ENCODE measurements at regions not wholly inside any gene's neighbourhood (a gene's known extent, or its start where the extent isn't known, plus 50 kb on each side); places are given as distances from the start of the nearest gene placed in this dataset.

DNA sequence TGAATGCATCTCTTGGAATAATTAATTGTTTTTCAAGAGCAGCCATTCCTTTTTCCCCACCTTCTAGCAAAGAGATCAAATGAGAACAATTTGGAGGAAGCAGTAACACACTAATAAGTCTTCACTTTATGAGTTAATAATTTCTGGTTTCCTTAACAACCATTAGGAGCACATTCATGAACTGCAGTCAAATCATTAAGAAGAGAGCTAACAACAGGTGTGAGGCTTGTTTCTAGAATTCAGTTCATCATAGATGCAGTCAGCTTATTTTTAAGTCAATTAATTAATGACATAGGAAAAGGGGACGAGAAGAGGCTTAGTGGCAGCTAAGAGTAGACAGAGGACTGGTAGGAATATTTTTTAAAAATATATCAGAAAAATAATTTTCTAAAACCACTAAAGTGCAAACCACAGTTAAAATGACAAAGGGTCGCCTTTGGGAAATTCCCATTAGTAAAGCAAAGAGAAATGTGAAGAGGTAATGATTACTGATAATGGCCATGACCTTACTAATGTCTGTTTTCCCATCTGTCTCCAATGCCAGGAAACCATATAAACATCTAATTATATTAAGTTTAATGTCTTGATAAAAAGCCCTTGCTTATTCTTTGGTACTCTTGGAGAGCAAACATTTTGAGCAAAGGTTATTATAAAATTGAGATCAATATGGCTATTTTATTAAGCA is 184.2 kb downstream of the KCNJ2 start:
- WGBS (ENCODE audit: low lambda C conversion rate, missing lambda C conversion rate) = 82% methylated on average over 2 of the region's 2 CpGs
- Histone ChIP-seq H2AFZ (no peak overlapping the region), H3K9me3 (ENCODE audit: low read depth) (no peaks in the 10 kb centered on the region), H3K27ac (no peak overlapping the region), H3K4me1 (ENCODE audit: insufficient read depth) (no peaks in the 10 kb centered on the region), H4K20me1 (ENCODE audit: insufficient read depth, poor library complexity, severe bottlenecking) (no peaks in the 10 kb centered on the region), H3K4me3 (no peak overlapping the region), H3K4me2 (no peak overlapping the region), H3K27me3 (no peaks in the 10 kb centered on the region), H3K36me3 (replicated peaks; ENCODE audit: insufficient read depth, low read depth) (no peaks in the 10 kb centered on the region), H3K79me2 (no peaks in the 10 kb centered on the region), H3K9me2 (replicated peaks; ENCODE audit: insufficient read depth) (no peaks in the 10 kb centered on the region)
- TF ChIP-seq EZH2phosphoT487 (IDR thresholded peaks at IDR 0.05; ENCODE audit: low read depth, severe bottlenecking, unreplicated experiment) (no peak), EZH2 (IDR thresholded peaks at IDR 0.05; ENCODE audit: borderline replicate concordance) (no peak)
- TF ChIP-seq, protein P1, sequence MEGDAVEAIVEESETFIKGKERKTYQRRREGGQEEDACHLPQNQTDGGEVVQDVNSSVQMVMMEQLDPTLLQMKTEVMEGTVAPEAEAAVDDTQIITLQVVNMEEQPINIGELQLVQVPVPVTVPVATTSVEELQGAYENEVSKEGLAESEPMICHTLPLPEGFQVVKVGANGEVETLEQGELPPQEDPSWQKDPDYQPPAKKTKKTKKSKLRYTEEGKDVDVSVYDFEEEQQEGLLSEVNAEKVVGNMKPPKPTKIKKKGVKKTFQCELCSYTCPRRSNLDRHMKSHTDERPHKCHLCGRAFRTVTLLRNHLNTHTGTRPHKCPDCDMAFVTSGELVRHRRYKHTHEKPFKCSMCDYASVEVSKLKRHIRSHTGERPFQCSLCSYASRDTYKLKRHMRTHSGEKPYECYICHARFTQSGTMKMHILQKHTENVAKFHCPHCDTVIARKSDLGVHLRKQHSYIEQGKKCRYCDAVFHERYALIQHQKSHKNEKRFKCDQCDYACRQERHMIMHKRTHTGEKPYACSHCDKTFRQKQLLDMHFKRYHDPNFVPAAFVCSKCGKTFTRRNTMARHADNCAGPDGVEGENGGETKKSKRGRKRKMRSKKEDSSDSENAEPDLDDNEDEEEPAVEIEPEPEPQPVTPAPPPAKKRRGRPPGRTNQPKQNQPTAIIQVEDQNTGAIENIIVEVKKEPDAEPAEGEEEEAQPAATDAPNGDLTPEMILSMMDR (IDR thresholded peaks at IDR 0.05; ENCODE audit: poor library complexity) = no peak
- no peak for DNase-seq (ENCODE audit: low spot score)

DNA sequence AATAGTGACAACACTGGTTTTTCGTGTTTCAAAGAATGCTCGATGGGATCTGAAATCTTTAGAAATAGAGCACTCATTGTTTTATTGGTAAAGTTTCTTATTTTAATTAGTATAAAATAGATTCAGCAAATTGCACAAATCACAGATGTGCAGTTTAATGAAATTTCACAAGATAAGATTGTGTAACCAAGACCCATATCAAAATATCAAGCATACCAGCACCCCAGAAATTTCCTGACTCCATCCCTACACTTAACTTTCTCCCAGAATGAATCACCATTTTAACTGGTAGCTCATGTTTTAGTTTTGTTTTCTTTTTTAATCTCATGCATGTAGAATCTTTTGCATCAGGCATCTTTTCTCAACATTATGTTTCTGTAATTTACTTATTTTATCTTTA is 185.9 kb downstream of the KCNJ2 start:
- no peaks in the 10 kb centered on the region for H3K9me3 ChIP-seq (ENCODE audit: low read depth)
- H3K4me1 ChIP-seq (ENCODE audit: insufficient read depth) = no peaks in the 10 kb centered on the region
- no peaks in the 10 kb centered on the region for H4K20me1 ChIP-seq (ENCODE audit: insufficient read depth, poor library complexity, severe bottlenecking)
- no peak overlapping the region for H3K4me3 ChIP-seq
- H3K27ac ChIP-seq = no peak overlapping the region
- no peaks in the 10 kb centered on the region for H3K36me3 ChIP-seq (replicated peaks; ENCODE audit: insufficient read depth, low read depth)
- DNase-seq (ENCODE audit: low spot score) = no peak
- WGBS (ENCODE audit: low lambda C conversion rate, missing lambda C conversion rate) = 68% methylated on average over 2 of the region's 2 CpGs
- no peak overlapping the region for H2AFZ ChIP-seq
- TF ChIP-seq, protein P1 (IDR thresholded peaks at IDR 0.05; ENCODE audit: poor library complexity) = no peak
- TF ChIP-seq EZH2 (IDR thresholded peaks at IDR 0.05; ENCODE audit: borderline replicate concordance) (no peak), EZH2phosphoT487 (IDR thresholded peaks at IDR 0.05; ENCODE audit: low read depth, severe bottlenecking, unreplicated experiment) (no peak)
- no peaks in the 10 kb centered on the region for H3K79me2 ChIP-seq
- H3K4me2 ChIP-seq = no peak overlapping the region
- H3K9me2 ChIP-seq (replicated peaks; ENCODE audit: insufficient read depth) = no peaks in the 10 kb centered on the region
- H3K27me3 ChIP-seq = no peaks in the 10 kb centered on the region

DNA sequence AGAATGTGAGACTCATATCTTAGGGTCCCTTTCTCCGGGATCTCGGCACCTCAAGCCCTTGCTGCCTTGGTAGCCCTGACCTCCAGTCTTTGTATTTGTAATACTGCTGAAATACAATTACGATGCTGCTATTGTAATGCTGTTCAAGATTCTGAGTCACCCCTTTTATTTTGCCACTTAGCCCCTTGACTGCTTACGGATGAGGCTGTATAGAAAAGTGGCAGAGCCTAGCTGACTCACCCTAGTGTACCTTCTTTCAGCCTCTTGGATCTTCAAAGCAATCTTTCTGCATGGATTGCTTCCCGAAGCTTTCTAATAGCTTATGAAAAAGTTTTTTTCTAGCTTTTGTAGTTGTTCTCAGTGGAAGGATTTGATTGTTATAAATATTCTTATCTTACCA is 187.9 kb downstream of the KCNJ2 start:
- no peaks in the 10 kb centered on the region for H3K36me3 ChIP-seq (replicated peaks; ENCODE audit: insufficient read depth, low read depth)
- no peaks in the 10 kb centered on the region for H4K20me1 ChIP-seq (ENCODE audit: insufficient read depth, poor library complexity, severe bottlenecking)

More for the DNA sequence above, 187.9 kb downstream of the KCNJ2 start:
- Histone ChIP-seq H3K4me2 (no peak overlapping the region), H2AFZ (no peak overlapping the region), H3K4me3 (no peak overlapping the region), H3K4me1 (ENCODE audit: insufficient read depth) (no peaks in the 10 kb centered on the region), H3K27ac (no peak overlapping the region), H3K9me2 (replicated peaks; ENCODE audit: insufficient read depth) (no peaks in the 10 kb centered on the region), H3K79me2 (no peaks in the 10 kb centered on the region), H3K27me3 (no peaks in the 10 kb centered on the region), H3K9me3 (ENCODE audit: low read depth) (no peaks in the 10 kb centered on the region)
- 89% methylated on average over 5 of the region's 5 CpGs for WGBS (ENCODE audit: low lambda C conversion rate, missing lambda C conversion rate)
- TF ChIP-seq, protein P1 (IDR thresholded peaks at IDR 0.05; ENCODE audit: poor library complexity) = no peak
- TF ChIP-seq EZH2phosphoT487 (IDR thresholded peaks at IDR 0.05; ENCODE audit: low read depth, severe bottlenecking, unreplicated experiment) (no peak), EZH2 (IDR thresholded peaks at IDR 0.05; ENCODE audit: borderline replicate concordance) (no peak)
- no peak for DNase-seq (ENCODE audit: low spot score)

Measured in hepatocyte (in vitro differentiated cells).